Mesothelial cell of epicardium (in vitro differentiated cells): ENCODE measurements at regions not wholly inside any gene's neighbourhood (a gene's known extent, or its start where the extent isn't known, plus 50 kb on each side); places are given as distances from the start of the nearest gene placed in this dataset.

Experiments
- DNase-seq, 2 experiments: peaks; one replicate each; pipeline ENCODE4 v3.0.0; 2021; ENCODE audit warnings: low spot score in 2 of 2; ENCODE audit not compliant: unreplicated experiment in 2 of 2
- H3K27ac Mint-ChIP-seq: 2 replicates; pipeline ENCODE4 v1.8.0; 2021; ENCODE audit warnings: mixed read lengths
- H3K27me3 Mint-ChIP-seq: 2 replicates; pipeline ENCODE4 v1.8.0; 2021; ENCODE audit warnings: low read depth, mixed read lengths
- H3K36me3 Mint-ChIP-seq: 2 replicates; pipeline ENCODE4 v1.8.0; 2021; ENCODE audit warnings: mixed read lengths
- H3K4me1 Mint-ChIP-seq: 2 replicates; pipeline ENCODE4 v1.8.0; 2021; ENCODE audit warnings: mixed read lengths
- H3K4me3 Mint-ChIP-seq: 2 replicates; pipeline ENCODE4 v1.8.0; 2021; ENCODE audit warnings: mild to moderate bottlenecking, moderate library complexity, mixed read lengths
- H3K9me3 Mint-ChIP-seq: 2 replicates; pipeline ENCODE4 v1.8.0; 2021; ENCODE audit warnings: mixed read lengths
- TF ChIP-seq, protein P1 (sequence below): fragments of 200-600 bp; sonication (generic); IDR thresholded peaks from one replicate; pipeline ENCODE4 v1.5.0; 2021; ENCODE audit warnings: antibody characterized with exemption; ENCODE audit not compliant: unreplicated experiment

DNA sequence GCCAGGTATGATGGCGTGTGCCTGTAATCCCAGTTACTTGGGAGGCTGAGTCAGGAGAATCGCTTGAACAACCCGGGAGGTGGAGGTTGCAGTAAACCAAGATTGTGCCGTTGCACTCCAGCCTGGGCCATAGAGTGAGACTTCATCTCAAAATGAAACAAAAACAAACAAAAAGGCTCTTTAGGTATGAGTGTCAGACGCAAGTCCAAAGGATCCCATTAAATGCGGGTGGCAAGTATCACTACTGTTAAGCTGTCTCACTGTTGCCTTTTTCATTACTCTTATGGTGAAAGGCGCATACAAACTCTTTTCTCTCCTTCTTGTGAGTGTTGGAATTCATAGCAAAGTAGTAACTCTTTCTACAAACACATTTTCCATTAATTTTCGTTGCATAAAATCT is 688.5 kb upstream of the CHD1 start:
- no peaks in the 10 kb centered on the region for H3K27me3 Mint-ChIP-seq
- H3K27ac Mint-ChIP-seq, result no peak overlapping the region
- H3K36me3 Mint-ChIP-seq, result no peaks in the 10 kb centered on the region
- no peaks in the 10 kb centered on the region for H3K4me1 Mint-ChIP-seq
- no peak for DNase-seq
- H3K9me3 Mint-ChIP-seq, result no peaks in the 10 kb centered on the region
- H3K4me3 Mint-ChIP-seq, result no peak overlapping the region
- TF ChIP-seq, protein P1, sequence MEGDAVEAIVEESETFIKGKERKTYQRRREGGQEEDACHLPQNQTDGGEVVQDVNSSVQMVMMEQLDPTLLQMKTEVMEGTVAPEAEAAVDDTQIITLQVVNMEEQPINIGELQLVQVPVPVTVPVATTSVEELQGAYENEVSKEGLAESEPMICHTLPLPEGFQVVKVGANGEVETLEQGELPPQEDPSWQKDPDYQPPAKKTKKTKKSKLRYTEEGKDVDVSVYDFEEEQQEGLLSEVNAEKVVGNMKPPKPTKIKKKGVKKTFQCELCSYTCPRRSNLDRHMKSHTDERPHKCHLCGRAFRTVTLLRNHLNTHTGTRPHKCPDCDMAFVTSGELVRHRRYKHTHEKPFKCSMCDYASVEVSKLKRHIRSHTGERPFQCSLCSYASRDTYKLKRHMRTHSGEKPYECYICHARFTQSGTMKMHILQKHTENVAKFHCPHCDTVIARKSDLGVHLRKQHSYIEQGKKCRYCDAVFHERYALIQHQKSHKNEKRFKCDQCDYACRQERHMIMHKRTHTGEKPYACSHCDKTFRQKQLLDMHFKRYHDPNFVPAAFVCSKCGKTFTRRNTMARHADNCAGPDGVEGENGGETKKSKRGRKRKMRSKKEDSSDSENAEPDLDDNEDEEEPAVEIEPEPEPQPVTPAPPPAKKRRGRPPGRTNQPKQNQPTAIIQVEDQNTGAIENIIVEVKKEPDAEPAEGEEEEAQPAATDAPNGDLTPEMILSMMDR, result no peak

DNA sequence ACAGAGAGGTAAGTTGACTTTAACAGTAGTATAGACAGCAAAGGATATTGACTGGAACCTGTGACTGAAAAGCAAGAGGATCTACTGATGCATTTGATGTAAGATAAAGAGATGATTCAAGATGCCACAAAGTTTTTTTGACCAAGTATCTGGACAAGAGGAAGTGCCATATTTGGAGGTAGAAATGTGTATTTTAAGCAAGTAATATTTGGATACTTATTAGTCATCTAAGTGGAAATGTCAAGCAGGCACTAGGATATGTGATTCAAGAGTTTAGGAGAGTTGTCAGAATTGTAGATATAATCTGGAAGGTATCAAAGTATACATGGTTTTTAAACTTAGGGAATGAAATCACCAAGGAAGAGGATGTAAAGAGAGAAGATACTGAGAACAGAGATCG is 686.1 kb upstream of the CHD1 start:
- DNase-seq, result no peak
- Mint-ChIP-seq H3K27me3 (no peaks in the 10 kb centered on the region), H3K9me3 (no peaks in the 10 kb centered on the region), H3K36me3 (no peaks in the 10 kb centered on the region), H3K4me3 (no peak overlapping the region), H3K27ac (no peak overlapping the region), H3K4me1 (no peaks in the 10 kb centered on the region)
- TF ChIP-seq, protein P1, result no peak

- Mint-ChIP-seq H3K9me3 (no peaks in the 10 kb centered on the region), H3K4me3 (no peak overlapping the region), H3K27me3 (no peaks in the 10 kb centered on the region), H3K4me1 (no peaks in the 10 kb centered on the region), H3K36me3 (no peaks in the 10 kb centered on the region), H3K27ac (no peak overlapping the region)
- TF ChIP-seq, protein P1, result no peak
- DNase-seq, result no peak
These were observed 678.3 kb upstream of the CHD1 start for GRCh38 chr5:99607124-99607523.

DNA sequence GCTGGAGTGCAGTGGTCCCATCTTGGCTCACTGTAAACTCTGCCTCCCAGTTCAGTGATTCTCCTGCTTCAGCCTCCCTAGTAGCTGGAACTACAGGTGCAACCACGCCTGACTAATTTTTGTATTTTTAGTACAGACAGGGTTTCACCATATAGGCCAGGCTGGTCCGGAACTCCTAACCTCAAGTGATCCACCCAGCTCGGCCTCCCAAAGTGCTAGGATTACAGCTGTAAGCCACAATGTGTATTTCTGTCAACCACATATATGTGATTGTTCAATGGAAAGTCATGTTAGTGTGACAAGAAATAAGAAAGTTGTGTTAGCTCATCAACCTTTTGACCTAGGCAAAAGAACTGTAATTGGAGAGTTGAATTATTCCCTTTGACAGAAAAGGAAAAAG is 677.1 kb upstream of the CHD1 start:
- no peaks in the 10 kb centered on the region for H3K9me3 Mint-ChIP-seq
- no peak overlapping the region for H3K4me3 Mint-ChIP-seq
- TF ChIP-seq, protein P1, result no peak
- H3K27ac Mint-ChIP-seq, result no peak overlapping the region
- DNase-seq, result no peak
- no peaks in the 10 kb centered on the region for H3K27me3 Mint-ChIP-seq
- H3K36me3 Mint-ChIP-seq, result no peaks in the 10 kb centered on the region
- H3K4me1 Mint-ChIP-seq, result peaks cover 10% of the 10 kb centered on the region

DNA sequence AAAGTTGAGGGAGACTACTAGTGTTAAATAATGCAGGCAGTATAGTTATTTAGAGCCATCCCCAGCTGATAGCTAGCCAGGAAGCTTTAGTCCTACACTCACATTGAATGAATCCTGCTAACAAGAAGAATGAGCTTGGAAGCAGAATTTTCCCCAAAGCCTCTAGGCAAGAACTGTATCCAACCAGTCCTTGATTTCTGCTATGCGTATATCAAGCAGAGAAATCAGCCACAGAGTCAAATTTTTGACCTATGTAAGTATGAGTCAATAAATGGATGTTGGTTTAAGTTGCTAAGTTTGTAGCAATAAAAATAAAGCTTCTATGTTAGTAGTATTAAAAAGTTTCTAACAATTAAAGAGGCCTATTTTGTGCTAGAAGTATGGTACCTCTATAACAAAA is 672.1 kb upstream of the CHD1 start:
- Mint-ChIP-seq H3K27me3 (no peaks in the 10 kb centered on the region), H3K9me3 (no peaks in the 10 kb centered on the region), H3K4me1 (peaks cover 10% of the 10 kb centered on the region), H3K4me3 (no peak overlapping the region), H3K27ac (no peak overlapping the region), H3K36me3 (no peaks in the 10 kb centered on the region)
- DNase-seq, result no peak
- TF ChIP-seq, protein P1, result no peak

- H3K36me3 Mint-ChIP-seq, result no peaks in the 10 kb centered on the region
- no peaks in the 10 kb centered on the region for H3K4me1 Mint-ChIP-seq
- no peak overlapping the region for H3K27ac Mint-ChIP-seq
- no peaks in the 10 kb centered on the region for H3K9me3 Mint-ChIP-seq
- H3K27me3 Mint-ChIP-seq, result peaks cover 5% of the 10 kb centered on the region
- TF ChIP-seq, protein P1, result no peak
- DNase-seq, result no peak
- H3K4me3 Mint-ChIP-seq, result no peak overlapping the region
These were observed 662.0 kb upstream of the CHD1 start for GRCh38 chr5:99590806-99591205.
